Caco-2 (cell line): ENCODE measurements at regions not wholly inside any gene's neighbourhood (a gene's known extent, or its start where the extent isn't known, plus 50 kb on each side); places are given as distances from the start of the nearest gene placed in this dataset.
"Not testable (repeated sequence)": the region's sequence is repeated elsewhere in the genome, so short reads cannot be mapped to it uniquely, and the experiment has no call there.

Experiments used
- BruUV-seq: library from RNA; stranded (reverse); fragments of 400-500 nt; replicated peaks from 2 replicates; lab custom pipeline; 2021; lab: Mats Ljungman, UMichigan
- CTCF ChIA-PET: fragments of 300-600 bp; sonication (Branson Sonifier 250); formaldehyde crosslinking; loops from one replicate; lab custom pipeline; 2022; ENCODE audit warnings: antibody characterized with exemption; lab: Charles Lee
- POLR2A ChIA-PET: fragments of 300-600 bp; sonication (Branson Sonifier 250); formaldehyde crosslinking; loops from one replicate; lab custom pipeline; 2022; ENCODE audit warnings: antibody characterized with exemption; lab: Charles Lee
- DNase-seq, 2 experiments: peaks; one replicate each; pipeline versions ENCODE4 v3.0.0 to v3.0.0-alpha.2; 2020 to 2022
- H3K27me3 ChIP-seq: replicated peaks from 2 replicates; pipeline ENCODE4 v1.6.0; 2011; ENCODE audit warnings: low read length; ENCODE audit not compliant: control insufficient read depth, insufficient read depth
- H3K36me3 ChIP-seq: 2 replicates; pipeline ENCODE4 v1.5.1; 2011; ENCODE audit warnings: low read length; ENCODE audit not compliant: control insufficient read depth, insufficient read depth
- H3K4me1 ChIP-seq: fragments of 250-450 bp; sonication (Bioruptor Pico); 2 replicates; pipeline ENCODE4 v1.5.1; 2020; ENCODE audit warnings: mild to moderate bottlenecking
- H3K4me3 ChIP-seq: 2 replicates; pipeline ENCODE4 v1.5.1; 2011; ENCODE audit warnings: low read depth, mild to moderate bottlenecking, control low read depth, low read length
- H3K9me3 ChIP-seq: fragments of 250-450 bp; sonication (Bioruptor Pico); 2 replicates; pipeline ENCODE4 v1.5.1; 2020; ENCODE audit warnings: mild to moderate bottlenecking, moderate library complexity
- H3K27ac Mint-ChIP-seq: one replicate; pipeline ENCODE4 v1.8.0; 2022; ENCODE audit warnings: mixed read lengths; ENCODE audit not compliant: unreplicated experiment
- H3K27me3 Mint-ChIP-seq: one replicate; pipeline ENCODE4 v1.8.0; 2022; ENCODE audit warnings: mixed read lengths; ENCODE audit not compliant: insufficient read depth, unreplicated experiment
- H3K36me3 Mint-ChIP-seq: one replicate; pipeline ENCODE4 v1.8.0; 2022; ENCODE audit warnings: mild to moderate bottlenecking, mixed read lengths; ENCODE audit not compliant: insufficient read depth, unreplicated experiment
- H3K4me1 Mint-ChIP-seq: one replicate; pipeline ENCODE4 v1.8.0; 2022; ENCODE audit warnings: low read depth, mixed read lengths; ENCODE audit not compliant: unreplicated experiment
- H3K4me3 Mint-ChIP-seq: one replicate; pipeline ENCODE4 v1.8.0; 2022; ENCODE audit warnings: mild to moderate bottlenecking, moderate library complexity, mixed read lengths; ENCODE audit not compliant: unreplicated experiment
- H3K9me3 Mint-ChIP-seq: one replicate; pipeline ENCODE4 v1.8.0; 2022; ENCODE audit warnings: mixed read lengths; ENCODE audit not compliant: unreplicated experiment
- CTCF ChIP-seq, 2 experiments: fragments of 200-600 bp in 1 of 2; IDR thresholded peaks; 1 replicate in 1 of 2; 2 replicates in 1 of 2; pipeline versions ENCODE4 v1.5.1 to v1.8.0; 2011 to 2022; ENCODE audit warnings: antibody characterized with exemption in 1 of 2, control low read depth in 1 of 2, inconsistent platforms in 1 of 2, low read depth in 1 of 2, low read length in 1 of 2, mild to moderate bottlenecking in 1 of 2, moderate library complexity in 1 of 2; ENCODE audit not compliant: insufficient read depth in 1 of 2, severe bottlenecking in 1 of 2, unreplicated experiment in 1 of 2
- intact Hi-C: fragments of 100-400 bp; cut with micrococcal nuclease; formaldehyde crosslinking; loops from one replicate; pipeline ENCODE4 v1.10.0; 2022; ENCODE audit not compliant: unreplicated experiment

DNA sequence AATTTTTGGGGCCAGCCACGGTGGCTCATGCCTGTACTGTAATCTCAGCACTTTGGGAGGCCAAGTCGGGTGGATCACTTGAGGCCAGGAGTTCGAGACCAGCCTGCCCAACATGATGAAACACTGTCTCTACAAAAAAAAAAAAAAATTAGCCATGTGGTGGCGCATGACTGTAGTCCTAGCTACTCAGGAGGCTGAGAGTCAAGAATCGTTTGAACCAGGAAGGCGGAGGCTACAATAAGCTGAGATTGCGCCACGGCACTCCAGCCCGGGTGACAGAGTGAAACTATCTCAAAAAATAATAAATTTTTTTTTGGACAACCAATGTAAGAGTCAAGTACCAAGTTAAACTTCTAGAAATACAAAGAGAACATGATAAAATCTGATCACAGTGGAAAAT is 164.6 kb downstream of the AVL9 start:
- Mint-ChIP-seq H3K4me1 (no peaks in the 10 kb centered on the region), H3K27me3 (peaks cover 13% of the 10 kb centered on the region), H3K9me3 (no peaks in the 10 kb centered on the region), H3K36me3 (no peaks in the 10 kb centered on the region), H3K27ac (no peak overlapping the region), H3K4me3 (no peak overlapping the region)
- intact Hi-C loops: no loop called here
- BruUV-seq: no TSS peak
- ChIA-PET POLR2A (no interaction called here), CTCF (no interaction called here)
- no peak overlapping the region for H3K4me3 ChIP-seq
- no peaks in the 10 kb centered on the region for H3K4me1 ChIP-seq
- TF ChIP-seq CTCF (IDR thresholded peaks at IDR 0.05; ENCODE audit: insufficient read depth in 1 of 2, low read depth in 1 of 2, low read length in 1 of 2, severe bottlenecking in 1 of 2, unreplicated experiment in 1 of 2): no peak
- DNase-seq: no peak
- H3K9me3 ChIP-seq: no peaks in the 10 kb centered on the region
- H3K36me3 ChIP-seq: no peaks in the 10 kb centered on the region
- H3K27me3 ChIP-seq: no peaks in the 10 kb centered on the region

- Mint-ChIP-seq H3K4me3 (no peak overlapping the region), H3K9me3 (no peaks in the 10 kb centered on the region), H3K36me3 (no peaks in the 10 kb centered on the region), H3K27me3 (peaks cover 7% of the 10 kb centered on the region), H3K4me1 (no peaks in the 10 kb centered on the region), H3K27ac (no peak overlapping the region)
- no peak for DNase-seq
- Histone ChIP-seq H3K9me3 (no peaks in the 10 kb centered on the region), H3K4me3 (no peak overlapping the region), H3K36me3 (no peaks in the 10 kb centered on the region), H3K27me3 (no peaks in the 10 kb centered on the region), H3K4me1 (no peaks in the 10 kb centered on the region)
- POLR2A ChIA-PET: no interaction called here
- no peak for TF ChIP-seq CTCF (IDR thresholded peaks at IDR 0.05; ENCODE audit: insufficient read depth in 1 of 2, low read depth in 1 of 2, low read length in 1 of 2, severe bottlenecking in 1 of 2, unreplicated experiment in 1 of 2)
- BruUV-seq: no TSS peak
- intact Hi-C loops: no loop called here
- CTCF ChIA-PET: no interaction called here
Observed at GRCh38 chr7:32658467-32658869, 163.2 kb downstream of the AVL9 start.

DNA sequence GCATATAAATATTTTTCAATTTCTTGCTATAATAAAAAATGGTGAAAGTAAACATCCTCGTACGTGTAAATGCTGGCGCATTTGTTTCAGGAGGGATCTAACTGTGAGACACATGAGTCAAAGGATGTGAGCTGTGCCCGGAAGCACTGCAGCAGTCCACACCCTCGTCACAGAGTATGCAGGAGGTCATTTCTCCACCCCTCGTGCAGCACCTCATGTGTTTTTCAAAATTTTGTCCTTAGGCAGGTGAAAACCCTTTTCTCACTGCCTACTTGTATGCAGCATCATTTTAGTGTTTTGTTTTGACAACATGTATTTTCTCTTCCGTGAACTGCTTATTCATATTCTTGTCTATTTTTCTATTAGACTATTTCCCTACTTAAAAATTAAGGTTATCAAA is 162.7 kb downstream of the AVL9 start:
- Mint-ChIP-seq H3K4me3 (no peak overlapping the region), H3K27ac (no peak overlapping the region), H3K36me3 (no peaks in the 10 kb centered on the region), H3K9me3 (no peaks in the 10 kb centered on the region), H3K4me1 (no peaks in the 10 kb centered on the region), H3K27me3 (peaks cover 6% of the 10 kb centered on the region)
- no peak for TF ChIP-seq CTCF (IDR thresholded peaks at IDR 0.05; ENCODE audit: insufficient read depth in 1 of 2, low read depth in 1 of 2, low read length in 1 of 2, severe bottlenecking in 1 of 2, unreplicated experiment in 1 of 2)
- H3K27me3 ChIP-seq: no peaks in the 10 kb centered on the region
- POLR2A ChIA-PET: no interaction called here
- CTCF ChIA-PET: no interaction called here
- no peaks in the 10 kb centered on the region for H3K4me1 ChIP-seq
- no peak overlapping the region for H3K4me3 ChIP-seq
- BruUV-seq: no TSS peak
- H3K9me3 ChIP-seq: no peaks in the 10 kb centered on the region
- intact Hi-C loops: no loop called here
- no peaks in the 10 kb centered on the region for H3K36me3 ChIP-seq
- no peak for DNase-seq

- H3K9me3 Mint-ChIP-seq, H3K9me3 ChIP-seq, H3K4me1 Mint-ChIP-seq, H3K4me3 Mint-ChIP-seq, H3K27me3 Mint-ChIP-seq, H3K4me1 ChIP-seq, POLR2A ChIA-PET, CTCF ChIA-PET, H3K36me3 Mint-ChIP-seq, DNase-seq, H3K27ac Mint-ChIP-seq, H3K4me3 ChIP-seq, BruUV-seq, H3K36me3 ChIP-seq, H3K27me3 ChIP-seq, intact Hi-C loops: not testable (repeated sequence)
Observed at GRCh38 chr7:32654549-32654948, 159.3 kb downstream of the AVL9 start.

- H3K27ac Mint-ChIP-seq, DNase-seq, H3K27me3 ChIP-seq, H3K36me3 Mint-ChIP-seq, H3K27me3 Mint-ChIP-seq, H3K4me3 Mint-ChIP-seq, BruUV-seq, H3K4me3 ChIP-seq, POLR2A ChIA-PET, H3K4me1 ChIP-seq, CTCF ChIA-PET, H3K4me1 Mint-ChIP-seq, intact Hi-C loops, H3K9me3 Mint-ChIP-seq, H3K9me3 ChIP-seq, H3K36me3 ChIP-seq: not testable (repeated sequence)
Observed at GRCh38 chr7:32650356-32650755, 155.1 kb downstream of the AVL9 start.
